ENCODE measurements at regions not wholly inside any gene's neighbourhood (a gene's known extent, or its start where the extent isn't known, plus 50 kb on each side); places are given as distances from the start of the nearest gene placed in this dataset.

DNA sequence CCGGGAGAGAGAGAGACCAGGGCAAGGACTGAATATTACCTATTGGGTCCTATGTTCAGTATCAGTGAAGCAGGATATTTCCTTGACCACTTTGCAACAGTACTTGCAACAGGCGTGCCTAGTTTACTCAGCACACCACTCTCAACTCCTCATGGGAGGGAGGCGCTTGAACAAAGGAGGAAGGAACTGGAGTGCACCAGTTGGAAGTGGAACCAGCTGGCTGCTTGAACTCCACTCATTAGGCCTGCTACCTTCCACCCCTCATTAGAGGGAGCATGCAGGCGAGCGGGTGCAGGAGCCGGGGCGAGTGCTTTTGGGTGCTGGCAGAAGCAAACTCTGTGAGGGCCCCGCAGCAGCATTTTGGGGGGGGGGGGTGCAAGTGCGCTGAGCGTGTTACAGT, 1369.6 kb upstream of the RAG2 start (continued):
- TF ChIP-seq, protein P1, sequence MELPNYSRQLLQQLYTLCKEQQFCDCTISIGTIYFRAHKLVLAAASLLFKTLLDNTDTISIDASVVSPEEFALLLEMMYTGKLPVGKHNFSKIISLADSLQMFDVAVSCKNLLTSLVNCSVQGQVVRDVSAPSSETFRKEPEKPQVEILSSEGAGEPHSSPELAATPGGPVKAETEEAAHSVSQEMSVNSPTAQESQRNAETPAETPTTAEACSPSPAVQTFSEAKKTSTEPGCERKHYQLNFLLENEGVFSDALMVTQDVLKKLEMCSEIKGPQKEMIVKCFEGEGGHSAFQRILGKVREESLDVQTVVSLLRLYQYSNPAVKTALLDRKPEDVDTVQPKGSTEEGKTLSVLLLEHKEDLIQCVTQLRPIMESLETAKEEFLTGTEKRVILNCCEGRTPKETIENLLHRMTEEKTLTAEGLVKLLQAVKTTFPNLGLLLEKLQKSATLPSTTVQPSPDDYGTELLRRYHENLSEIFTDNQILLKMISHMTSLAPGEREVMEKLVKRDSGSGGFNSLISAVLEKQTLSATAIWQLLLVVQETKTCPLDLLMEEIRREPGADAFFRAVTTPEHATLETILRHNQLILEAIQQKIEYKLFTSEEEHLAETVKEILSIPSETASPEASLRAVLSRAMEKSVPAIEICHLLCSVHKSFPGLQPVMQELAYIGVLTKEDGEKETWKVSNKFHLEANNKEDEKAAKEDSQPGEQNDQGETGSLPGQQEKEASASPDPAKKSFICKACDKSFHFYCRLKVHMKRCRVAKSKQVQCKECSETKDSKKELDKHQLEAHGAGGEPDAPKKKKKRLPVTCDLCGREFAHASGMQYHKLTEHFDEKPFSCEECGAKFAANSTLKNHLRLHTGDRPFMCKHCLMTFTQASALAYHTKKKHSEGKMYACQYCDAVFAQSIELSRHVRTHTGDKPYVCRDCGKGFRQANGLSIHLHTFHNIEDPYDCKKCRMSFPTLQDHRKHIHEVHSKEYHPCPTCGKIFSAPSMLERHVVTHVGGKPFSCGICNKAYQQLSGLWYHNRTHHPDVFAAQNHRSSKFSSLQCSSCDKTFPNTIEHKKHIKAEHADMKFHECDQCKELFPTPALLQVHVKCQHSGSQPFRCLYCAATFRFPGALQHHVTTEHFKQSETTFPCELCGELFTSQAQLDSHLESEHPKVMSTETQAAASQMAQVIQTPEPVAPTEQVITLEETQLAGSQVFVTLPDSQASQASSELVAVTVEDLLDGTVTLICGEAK (IDR thresholded peaks at IDR 0.05; ENCODE audit: borderline replicate concordance): no peak
- TF ChIP-seq, protein P2, sequence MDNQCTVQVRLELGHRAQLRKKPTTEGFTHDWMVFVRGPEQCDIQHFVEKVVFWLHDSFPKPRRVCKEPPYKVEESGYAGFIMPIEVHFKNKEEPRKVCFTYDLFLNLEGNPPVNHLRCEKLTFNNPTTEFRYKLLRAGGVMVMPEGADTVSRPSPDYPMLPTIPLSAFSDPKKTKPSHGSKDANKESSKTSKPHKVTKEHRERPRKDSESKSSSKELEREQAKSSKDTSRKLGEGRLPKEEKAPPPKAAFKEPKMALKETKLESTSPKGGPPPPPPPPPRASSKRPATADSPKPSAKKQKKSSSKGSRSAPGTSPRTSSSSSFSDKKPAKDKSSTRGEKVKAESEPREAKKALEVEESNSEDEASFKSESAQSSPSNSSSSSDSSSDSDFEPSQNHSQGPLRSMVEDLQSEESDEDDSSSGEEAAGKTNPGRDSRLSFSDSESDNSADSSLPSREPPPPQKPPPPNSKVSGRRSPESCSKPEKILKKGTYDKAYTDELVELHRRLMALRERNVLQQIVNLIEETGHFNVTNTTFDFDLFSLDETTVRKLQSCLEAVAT (IDR thresholded peaks at IDR 0.05): no peak
- TF ChIP-seq EED (IDR thresholded peaks at IDR 0.05; ENCODE audit: low read depth) (no peak), ETV6 (conservative IDR thresholded peaks at IDR 0.05 in 1 of 2, IDR thresholded peaks at IDR 0.05 in 1 of 2; ENCODE audit: borderline replicate concordance in 1 of 2, low read depth in 1 of 2) (no peak), HCFC1 (IDR thresholded peaks at IDR 0.05; ENCODE audit: low read length) (no peak), SIX5 (IDR thresholded peaks at IDR 0.05; ENCODE audit: low read depth, low read length, severe bottlenecking) (no peak), TBL1XR1 (IDR thresholded peaks at IDR 0.05; ENCODE audit: low read depth, low read length) (no peak), ZBED1 (IDR thresholded peaks at IDR 0.05; ENCODE audit: borderline replicate concordance) (no peak)
- TF ChIP-seq, protein P3, sequence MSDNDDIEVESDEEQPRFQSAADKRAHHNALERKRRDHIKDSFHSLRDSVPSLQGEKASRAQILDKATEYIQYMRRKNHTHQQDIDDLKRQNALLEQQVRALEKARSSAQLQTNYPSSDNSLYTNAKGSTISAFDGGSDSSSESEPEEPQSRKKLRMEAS (IDR thresholded peaks at IDR 0.05; ENCODE audit: low read depth, low read length): no peak
- TF ChIP-seq, protein P4, sequence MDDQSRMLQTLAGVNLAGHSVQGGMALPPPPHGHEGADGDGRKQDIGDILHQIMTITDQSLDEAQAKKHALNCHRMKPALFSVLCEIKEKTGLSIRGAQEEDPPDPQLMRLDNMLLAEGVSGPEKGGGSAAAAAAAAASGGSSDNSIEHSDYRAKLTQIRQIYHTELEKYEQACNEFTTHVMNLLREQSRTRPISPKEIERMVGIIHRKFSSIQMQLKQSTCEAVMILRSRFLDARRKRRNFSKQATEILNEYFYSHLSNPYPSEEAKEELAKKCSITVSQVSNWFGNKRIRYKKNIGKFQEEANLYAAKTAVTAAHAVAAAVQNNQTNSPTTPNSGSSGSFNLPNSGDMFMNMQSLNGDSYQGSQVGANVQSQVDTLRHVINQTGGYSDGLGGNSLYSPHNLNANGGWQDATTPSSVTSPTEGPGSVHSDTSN (IDR thresholded peaks at IDR 0.05; ENCODE audit: insufficient replicate concordance, low read depth, low read length): no peak

All from GM12878 (cell line).